Neural crest cell (in vitro differentiated cells): ENCODE measurements at regions not wholly inside any gene's neighbourhood (a gene's known extent, or its start where the extent isn't known, plus 50 kb on each side); places are given as distances from the start of the nearest gene placed in this dataset.

ENCODE experiments used
- DNase-seq: peaks from one replicate; pipeline ENCODE4 v3.0.0; 2021; ENCODE audit warnings: low read depth, mixed read lengths, low spot score
- H3K27ac Mint-ChIP-seq: one replicate; pipeline ENCODE4 v1.8.0; 2021; ENCODE audit warnings: mild to moderate bottlenecking, mixed read lengths; ENCODE audit not compliant: unreplicated experiment
- H3K27me3 Mint-ChIP-seq: 2 replicates; pipeline ENCODE4 v1.8.0; 2021; ENCODE audit warnings: low read depth, mild to moderate bottlenecking, mixed read lengths
- H3K36me3 Mint-ChIP-seq: 2 replicates; pipeline ENCODE4 v1.8.0; 2021; ENCODE audit warnings: low read depth, mild to moderate bottlenecking, mixed read lengths
- H3K4me1 Mint-ChIP-seq: 2 replicates; pipeline ENCODE4 v1.8.0; 2021; ENCODE audit warnings: mixed read lengths
- H3K4me3 Mint-ChIP-seq: one replicate; pipeline ENCODE4 v1.8.0; 2021; ENCODE audit warnings: mild to moderate bottlenecking, mixed read lengths
- H3K9me3 Mint-ChIP-seq: 2 replicates; pipeline ENCODE4 v1.8.0; 2021; ENCODE audit warnings: mixed read lengths
- CTCF ChIP-seq: fragments of 200-600 bp; sonication (generic); conservative IDR thresholded peaks from 2 replicates; pipeline ENCODE4 v1.5.0; 2021; ENCODE audit warnings: antibody characterized with exemption, mild to moderate bottlenecking

DNA sequence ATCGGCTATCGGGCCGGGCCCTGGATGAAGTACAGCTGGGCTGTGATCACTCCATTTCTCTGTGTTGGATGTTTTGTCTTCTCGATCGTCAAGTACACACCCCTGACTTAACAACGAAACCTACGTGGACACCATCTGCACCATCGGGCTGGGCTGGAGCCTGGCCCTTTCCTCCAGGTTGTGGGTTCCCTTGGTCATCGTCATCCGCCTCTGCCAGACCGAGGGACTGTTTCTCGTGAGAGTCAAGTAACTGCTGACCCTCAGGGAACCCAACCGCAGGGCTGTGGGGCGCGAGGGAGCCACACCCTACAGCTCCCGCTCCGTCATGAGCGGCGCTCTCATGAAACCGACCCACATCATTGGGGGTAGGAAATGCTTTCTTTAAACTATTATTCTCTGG is 842.4 kb upstream of the TMPRSS15 start:
- Mint-ChIP-seq H3K4me3 (no peak overlapping the region), H3K36me3 (peaks cover 3% of the 10 kb centered on the region)

DNA sequence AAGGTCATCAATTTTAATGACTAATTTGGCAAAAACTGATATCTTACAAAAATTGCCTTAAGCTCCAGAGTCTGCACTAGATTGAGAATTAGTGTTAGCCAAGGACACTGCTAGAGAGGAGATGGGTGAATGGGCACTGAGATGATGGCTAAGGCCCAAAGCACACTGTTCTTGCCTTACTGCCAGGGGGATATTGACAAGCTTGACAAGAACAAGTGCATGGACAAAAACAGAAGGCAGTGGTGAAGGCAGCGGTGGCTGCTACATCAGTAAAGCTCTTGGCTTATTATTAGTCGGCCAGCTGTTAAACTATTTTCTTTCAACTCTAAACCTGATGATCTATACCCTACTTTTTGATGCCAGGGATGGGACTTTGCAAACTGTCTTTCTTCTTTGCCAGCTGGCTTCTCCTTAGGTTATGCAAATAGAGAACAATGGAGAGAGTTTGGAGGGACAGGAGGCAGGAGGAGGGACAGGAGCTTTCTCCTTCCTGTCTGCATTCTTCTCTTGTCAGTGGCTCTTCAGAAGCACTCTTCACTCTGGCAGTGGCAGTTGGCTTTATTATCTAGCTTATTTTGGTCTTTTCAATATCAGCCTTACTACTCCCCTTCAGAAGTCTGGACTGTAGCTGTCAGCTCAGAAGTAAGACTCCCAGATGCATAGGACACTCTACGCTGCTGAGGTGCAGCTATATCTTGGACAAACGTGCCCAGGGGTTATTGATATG is 853.5 kb upstream of the TMPRSS15 start:
- Mint-ChIP-seq H3K27me3 (no peaks in the 10 kb centered on the region), H3K4me3 (no peak overlapping the region), H3K4me1 (peaks cover 26% of the 10 kb centered on the region), H3K36me3 (no peaks in the 10 kb centered on the region), H3K27ac (no peak overlapping the region), H3K9me3 (peaks cover 2% of the 10 kb centered on the region)
- DNase-seq: no peak
- TF ChIP-seq CTCF: no peak

More for the DNA sequence above, 842.4 kb upstream of the TMPRSS15 start:
- H3K27me3 Mint-ChIP-seq: no peaks in the 10 kb centered on the region
- no peak for TF ChIP-seq CTCF
- H3K4me1 Mint-ChIP-seq: no peaks in the 10 kb centered on the region
- H3K27ac Mint-ChIP-seq: no peak overlapping the region
- DNase-seq: no peak
- H3K9me3 Mint-ChIP-seq: peaks cover 9% of the 10 kb centered on the region

DNA sequence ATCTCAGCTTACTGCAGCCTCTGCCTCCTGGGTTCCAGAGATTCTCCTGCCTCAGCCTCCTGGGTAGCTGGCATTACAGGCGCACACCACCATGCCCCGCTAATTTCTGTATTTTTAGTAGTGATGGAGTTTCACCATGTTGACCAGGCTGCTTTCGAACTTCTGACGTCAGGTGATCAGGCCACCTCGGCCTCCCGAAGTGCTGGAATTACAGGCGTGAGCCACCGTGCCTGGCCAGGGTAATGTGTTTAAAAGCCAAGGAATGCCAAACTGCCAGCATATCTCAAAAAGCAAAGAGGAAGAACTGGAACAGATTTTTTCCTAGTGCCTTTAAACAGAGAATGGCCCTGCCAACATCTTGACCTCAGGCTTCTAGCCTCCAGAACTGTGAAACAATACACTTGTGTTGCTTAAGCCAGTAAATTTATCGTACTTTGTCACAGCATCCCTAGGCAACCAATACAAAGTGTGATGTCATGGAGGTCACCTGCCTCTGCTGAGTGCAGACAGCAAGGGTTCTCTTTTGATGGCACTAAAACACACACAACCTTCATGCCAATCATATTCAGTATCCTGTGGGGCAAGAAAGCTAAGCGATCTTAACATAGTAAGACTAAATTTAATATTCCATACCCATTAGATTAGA is 858.3 kb upstream of the TMPRSS15 start:
- peak overlapping the region; percentile 92 for H3K27ac Mint-ChIP-seq
- H3K36me3 Mint-ChIP-seq: no peaks in the 10 kb centered on the region
- H3K4me1 Mint-ChIP-seq: peaks cover 31% of the 10 kb centered on the region
- no peak for TF ChIP-seq CTCF
- DNase-seq: no peak
- H3K4me3 Mint-ChIP-seq: no peak overlapping the region
- no peaks in the 10 kb centered on the region for H3K27me3 Mint-ChIP-seq
- H3K9me3 Mint-ChIP-seq: peaks cover 5% of the 10 kb centered on the region

- no peak overlapping the region for H3K4me3 Mint-ChIP-seq
- no peaks in the 10 kb centered on the region for H3K27me3 Mint-ChIP-seq
- H3K4me1 Mint-ChIP-seq: peaks cover 11% of the 10 kb centered on the region
- TF ChIP-seq CTCF: no peak
- H3K36me3 Mint-ChIP-seq: no peaks in the 10 kb centered on the region
- no peak for DNase-seq
- H3K9me3 Mint-ChIP-seq: peaks cover 3% of the 10 kb centered on the region
- H3K27ac Mint-ChIP-seq: no peak overlapping the region
Observed at GRCh38 chr21:19266636-19267035, 863.1 kb upstream of the TMPRSS15 start.

DNA sequence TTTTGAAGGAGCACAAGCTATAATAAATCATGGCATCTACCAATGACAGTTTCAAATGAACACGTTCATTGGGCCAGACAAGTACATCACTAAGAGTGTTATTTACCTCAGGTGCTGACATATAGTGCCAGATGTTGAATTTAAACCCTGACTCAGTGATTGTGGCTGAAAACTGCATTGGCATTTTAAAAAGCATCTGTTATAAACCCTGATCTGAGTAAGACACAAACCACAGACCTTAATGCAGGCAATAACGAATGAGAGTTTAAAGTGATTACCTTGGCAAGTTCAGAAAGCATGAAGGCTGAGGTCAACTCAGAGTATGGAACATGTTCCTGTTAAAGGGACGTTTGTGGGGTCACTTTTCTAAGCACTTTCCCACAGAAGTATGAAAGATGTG is 865.1 kb upstream of the TMPRSS15 start:
- no peak for TF ChIP-seq CTCF
- Mint-ChIP-seq H3K27ac (no peak overlapping the region), H3K27me3 (no peaks in the 10 kb centered on the region), H3K4me1 (peaks cover 1% of the 10 kb centered on the region), H3K36me3 (no peaks in the 10 kb centered on the region), H3K4me3 (no peak overlapping the region), H3K9me3 (peaks cover 3% of the 10 kb centered on the region)
- DNase-seq: no peak
